ENCODE measurements at regions not wholly inside any gene's neighbourhood (a gene's known extent, or its start where the extent isn't known, plus 50 kb on each side); places are given as distances from the start of the nearest gene placed in this dataset.

GRCh38 chr12:67048371-67048770, 220.8 kb upstream of the CAND1 start:
- no peak for TF ChIP-seq CTCF (IDR thresholded peaks at IDR 0.05)
- TF ChIP-seq POLR2AphosphoS5 (IDR thresholded peaks at IDR 0.05; ENCODE audit: insufficient read depth in 1 of 2, low read depth in 1 of 2): no peak
- no peak for TF ChIP-seq POLR2A (IDR thresholded peaks at IDR 0.05)

All from vagina (tissue), 2 donors.